ENCODE measurements at regions not wholly inside any gene's neighbourhood (a gene's known extent, or its start where the extent isn't known, plus 50 kb on each side); places are given as distances from the start of the nearest gene placed in this dataset.
"Not testable (repeated sequence)": the region's sequence is repeated elsewhere in the genome, so short reads cannot be mapped to it uniquely, and the experiment has no call there.

DNA sequence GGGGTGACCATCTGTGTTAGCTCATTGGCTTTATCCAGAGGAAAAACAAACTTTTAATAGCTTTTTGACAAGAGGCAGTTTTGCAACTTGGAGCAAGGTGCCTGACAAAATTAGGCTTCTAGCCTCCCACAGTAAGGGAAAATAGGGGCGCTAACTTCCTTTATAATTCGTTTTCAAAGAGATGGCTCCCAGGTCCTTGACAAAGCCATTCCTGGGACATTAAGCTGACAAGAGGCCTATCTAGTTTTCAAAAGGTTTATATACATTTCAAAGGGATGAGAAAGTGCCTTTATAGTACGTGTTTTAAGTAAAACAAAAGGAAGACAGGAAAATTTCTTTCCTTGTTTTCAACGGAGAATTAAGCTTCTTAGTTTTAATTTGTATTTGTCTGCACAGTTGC, 159.4 kb upstream of the GCFC2 start:
- no peak for DNase-seq

DNA sequence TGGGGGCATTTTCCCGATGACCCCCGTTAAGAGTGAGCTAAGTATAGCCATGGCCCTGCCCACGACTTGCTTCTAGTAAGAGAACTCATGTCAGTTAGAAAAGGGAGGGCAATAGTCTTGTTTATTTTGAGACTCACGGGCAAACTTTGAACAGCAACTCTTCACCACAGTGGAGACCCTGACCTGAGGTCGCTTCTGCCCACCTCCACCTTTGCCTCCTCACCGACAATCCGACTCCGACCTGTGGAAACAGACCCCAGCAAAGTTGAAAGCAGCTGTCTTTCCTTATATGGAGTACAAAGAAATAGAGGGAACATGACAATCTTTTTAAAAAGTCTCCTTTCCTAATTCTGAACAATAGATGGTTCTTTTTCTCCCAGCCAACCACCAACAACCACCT, 155.0 kb upstream of the GCFC2 start:
- no peak for DNase-seq

- DNase-seq, result no peak
These were observed 154.4 kb upstream of the GCFC2 start for GRCh38 chr2:75865083-75865482.

DNA sequence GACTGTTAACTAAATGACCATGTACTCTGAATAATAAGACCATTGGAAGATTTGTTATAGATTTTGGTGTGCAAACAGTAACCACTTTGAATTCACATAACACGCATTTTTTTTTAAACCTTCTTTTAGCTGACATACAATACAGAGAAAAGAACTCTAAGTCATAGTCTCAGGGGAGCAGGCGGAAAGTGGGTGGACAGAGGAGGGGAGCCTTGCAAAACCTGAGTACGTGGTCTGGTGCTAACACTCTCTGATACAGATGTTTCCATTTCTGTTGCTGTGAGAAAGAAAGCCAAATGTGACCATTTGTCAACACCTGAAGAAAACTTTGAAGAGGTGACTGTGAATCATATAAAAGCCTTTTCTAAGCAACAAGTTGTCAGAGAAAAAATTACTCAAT, 151.8 kb upstream of the GCFC2 start:
- no peak for DNase-seq

- no peak for DNase-seq
These were observed 142.7 kb upstream of the GCFC2 start for GRCh38 chr2:75853436-75853835.

DNA sequence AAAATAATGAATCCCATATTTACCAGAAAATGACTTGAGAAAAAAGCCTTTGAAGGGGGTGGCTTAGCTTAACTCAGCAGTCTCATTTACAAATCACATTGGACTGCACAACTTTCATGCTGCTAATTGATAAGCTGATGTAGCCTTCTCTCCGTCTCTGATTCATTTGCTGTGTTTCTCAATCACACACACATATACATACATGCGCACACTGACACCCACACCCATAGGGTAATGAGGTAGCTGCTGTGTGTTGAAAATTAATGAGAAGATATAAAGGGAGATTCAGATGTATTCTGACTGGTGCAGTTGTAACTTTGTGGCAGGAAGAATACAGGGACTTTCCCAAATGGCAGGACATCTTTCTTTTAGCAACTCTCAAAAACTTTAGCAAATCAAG, 141.9 kb upstream of the GCFC2 start:
- no peak for DNase-seq

DNA sequence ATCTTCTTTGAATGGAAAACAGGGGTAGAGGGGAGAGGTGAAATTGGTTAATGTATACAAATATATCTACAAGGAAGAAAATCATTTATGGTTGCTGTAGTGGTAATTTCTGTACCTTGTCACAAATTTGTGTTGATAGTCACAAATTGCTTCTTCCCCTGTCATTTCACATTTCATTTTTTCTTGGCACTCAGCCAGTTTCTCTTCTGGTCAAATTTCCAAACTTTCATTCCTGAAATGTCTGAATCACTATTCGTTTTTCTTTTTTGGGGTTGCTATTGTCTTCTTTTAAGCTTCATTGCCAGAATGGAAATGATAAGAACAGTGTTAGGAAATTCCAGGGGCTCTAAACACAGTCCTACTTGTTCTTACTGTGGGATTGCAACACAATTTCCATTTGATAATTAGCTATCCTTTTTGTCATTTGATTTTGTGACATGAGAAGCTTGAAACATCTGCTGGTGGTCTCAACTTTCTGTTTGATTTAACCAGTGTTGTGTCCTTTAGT, 136.0 kb upstream of the GCFC2 start:
- no peak for DNase-seq

GRCh38 chr2:75844651-75845050, 133.9 kb upstream of the GCFC2 start:
- DNase-seq, result peak; percentile 40

DNA sequence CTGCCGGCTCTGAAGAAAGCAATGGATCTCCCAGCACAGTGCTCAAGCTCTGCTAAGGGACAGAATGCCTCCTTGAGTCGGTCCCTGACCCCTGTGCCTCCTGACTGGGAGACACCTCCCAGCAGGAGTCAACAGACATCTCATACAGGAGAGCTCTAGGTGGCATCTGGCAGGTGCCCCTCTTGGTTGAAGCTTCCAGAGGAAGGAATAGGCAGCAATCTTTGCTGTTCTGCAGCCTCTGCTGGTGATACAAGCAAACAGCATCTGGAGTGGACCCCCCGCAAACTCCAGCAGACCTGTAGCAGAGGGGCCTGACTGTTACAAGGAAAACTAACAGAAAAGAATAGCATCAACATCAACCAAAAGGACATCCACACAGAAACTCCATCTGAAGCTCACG, 123.9 kb upstream of the GCFC2 start:
- not testable (repeated sequence) for DNase-seq

DNA sequence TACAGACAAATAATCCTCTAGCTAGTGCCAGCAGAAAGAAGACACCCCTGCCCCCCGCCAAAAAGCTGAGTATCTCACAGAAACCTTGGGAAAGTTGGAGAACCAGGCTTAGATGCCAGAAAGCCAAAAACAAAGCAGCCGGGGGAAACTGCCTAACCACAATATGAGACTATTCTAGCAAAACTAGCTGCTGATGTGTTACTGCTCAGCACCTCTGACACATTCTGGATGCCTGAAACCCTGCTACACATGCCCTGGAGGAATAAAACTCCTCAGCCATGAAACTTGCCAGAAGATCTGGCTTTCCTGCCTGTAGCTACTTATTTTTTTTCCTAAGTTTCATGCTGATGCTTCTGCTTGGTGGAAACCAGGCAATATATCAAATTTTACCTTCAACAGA, 122.7 kb upstream of the GCFC2 start:
- DNase-seq, result no peak

GRCh38 chr2:75828826-75829225, 118.1 kb upstream of the GCFC2 start:
- DNase-seq, result no peak

DNA sequence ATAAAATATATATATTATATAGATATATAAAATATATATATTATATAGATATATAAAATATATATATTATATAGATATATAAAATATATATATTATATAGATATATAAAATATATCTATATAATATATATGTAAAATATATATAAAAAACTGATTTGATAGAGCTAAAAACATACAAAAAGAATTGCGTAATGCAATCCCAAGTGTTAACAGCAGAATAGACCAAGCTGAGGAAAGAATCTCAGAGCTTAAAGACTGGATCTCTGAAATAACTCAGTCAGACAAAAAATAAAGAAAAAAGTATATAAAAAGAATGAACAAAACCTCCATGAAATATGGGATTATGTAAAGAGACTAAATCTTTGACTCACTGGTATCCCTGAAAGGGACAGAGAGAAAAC, 112.8 kb upstream of the GCFC2 start:
- DNase-seq, result not testable (repeated sequence)

DNA sequence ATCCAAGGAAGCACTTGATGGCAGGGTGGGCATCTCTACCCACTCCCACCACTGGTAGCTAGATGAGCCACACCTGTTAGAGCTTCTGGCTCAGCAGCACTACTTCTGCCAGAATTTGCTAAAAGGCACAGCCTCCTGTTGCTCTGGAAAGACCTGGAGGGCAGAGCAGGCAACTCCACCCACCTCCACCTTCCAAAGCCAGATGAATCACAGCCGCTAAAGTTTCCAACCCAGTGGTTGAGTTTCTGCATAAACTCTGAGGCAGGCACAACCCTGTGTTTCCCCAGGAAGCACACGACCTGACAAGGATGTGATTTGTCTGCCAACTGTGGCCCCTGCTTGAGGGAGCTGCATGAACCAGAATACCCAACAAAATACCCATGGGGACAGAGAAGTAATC, 111.6 kb upstream of the GCFC2 start:
- no peak for DNase-seq

DNA sequence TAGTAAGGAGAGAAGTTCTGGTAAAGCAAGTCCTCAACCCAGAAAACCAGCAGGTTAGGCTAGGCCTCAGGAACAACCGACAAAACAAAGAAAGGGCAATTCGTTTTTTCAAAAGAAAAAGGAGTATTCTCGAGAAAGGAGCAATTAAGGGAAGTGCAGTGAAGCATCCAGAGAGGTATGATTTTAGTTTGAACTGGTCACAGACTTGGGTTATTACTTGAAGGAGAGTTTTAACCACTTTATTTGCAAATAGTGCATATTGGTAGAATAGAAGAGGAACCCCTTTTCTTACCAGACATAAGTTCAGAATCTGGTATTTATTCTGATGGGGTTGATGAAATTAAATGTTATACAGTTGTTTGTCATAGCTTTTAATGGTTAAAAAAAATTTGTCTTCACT, 110.0 kb upstream of the GCFC2 start:
- no peak for DNase-seq

- DNase-seq, result no peak
These were observed 100.1 kb upstream of the GCFC2 start for GRCh38 chr2:75810611-75811330.

GRCh38 chr2:75808793-75809535, 98.2 kb upstream of the GCFC2 start:
- DNase-seq, result no peak

DNA sequence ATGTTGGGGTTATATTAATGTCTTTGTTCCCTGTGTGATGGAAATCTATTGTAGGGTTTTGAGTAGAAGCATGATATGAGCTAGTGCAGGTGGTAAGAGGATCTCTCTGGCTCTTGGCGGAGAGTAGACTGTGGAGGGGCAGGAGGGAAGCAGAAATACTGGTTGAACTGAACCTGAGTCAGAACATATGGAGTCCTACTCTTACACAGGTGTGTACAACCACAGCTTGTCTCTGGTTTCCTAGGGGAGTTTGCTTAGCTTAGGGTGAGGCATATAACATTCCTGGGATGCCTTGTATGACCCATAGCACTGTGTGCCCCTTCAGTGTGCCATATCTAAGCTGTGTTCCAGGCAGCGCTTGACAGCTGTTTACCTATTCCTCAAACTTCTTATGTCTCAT, 97.3 kb upstream of the GCFC2 start:
- no peak for DNase-seq

DNA sequence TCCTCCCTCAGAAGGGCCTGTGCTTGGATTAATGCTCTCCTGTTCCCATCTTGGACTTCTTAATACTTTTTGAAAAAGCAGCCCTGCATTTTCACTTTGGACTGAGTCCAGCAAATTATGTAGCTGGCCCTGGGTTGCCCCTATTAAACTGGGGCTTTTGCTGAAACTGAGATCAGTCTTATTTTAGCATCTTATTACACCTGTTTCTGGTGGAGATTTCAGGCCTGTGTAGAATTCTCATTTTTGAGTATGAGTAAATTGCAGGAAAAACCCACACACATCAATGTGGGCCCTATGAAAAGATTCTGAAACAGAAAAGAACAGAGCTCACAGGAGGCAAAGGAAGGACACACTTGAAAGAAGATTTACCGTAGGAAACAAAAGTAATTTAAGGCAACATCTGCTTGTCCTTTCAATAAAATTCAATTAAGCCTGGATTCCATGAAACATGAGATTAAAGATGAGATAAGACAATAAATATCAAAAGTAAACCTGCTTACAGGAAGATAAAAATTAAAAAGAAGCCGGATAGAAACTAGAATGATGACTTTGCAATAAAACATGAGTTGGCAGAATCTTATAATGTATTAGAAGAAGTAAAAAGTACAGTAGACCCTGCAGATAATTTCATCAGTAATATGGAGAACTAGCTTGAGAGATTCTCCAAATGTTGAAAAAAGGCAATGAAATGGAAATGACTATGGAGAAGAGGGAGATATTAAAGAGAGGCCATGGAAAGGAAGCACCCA, 90.7 kb upstream of the GCFC2 start:
- no peak for DNase-seq

DNA sequence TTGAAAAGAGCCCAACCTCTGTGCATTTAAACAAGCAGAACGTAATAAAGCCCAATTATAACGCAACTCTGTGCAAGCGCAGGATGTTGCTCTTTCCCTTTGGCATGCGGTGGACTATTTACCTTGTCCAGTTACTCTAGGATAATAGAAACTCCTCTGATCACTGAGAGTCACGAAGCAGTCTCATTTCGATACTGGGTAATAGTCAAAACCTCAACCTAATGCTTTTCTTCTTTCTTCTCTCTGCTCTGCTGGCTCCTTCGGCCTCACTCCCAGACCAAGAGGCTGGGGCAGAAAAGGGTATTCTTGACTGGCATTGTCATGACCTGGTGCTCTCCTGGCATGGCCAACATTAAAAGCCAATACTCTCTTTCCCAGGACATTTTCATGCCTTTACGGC, 89.7 kb upstream of the GCFC2 start:
- no peak for DNase-seq

DNA sequence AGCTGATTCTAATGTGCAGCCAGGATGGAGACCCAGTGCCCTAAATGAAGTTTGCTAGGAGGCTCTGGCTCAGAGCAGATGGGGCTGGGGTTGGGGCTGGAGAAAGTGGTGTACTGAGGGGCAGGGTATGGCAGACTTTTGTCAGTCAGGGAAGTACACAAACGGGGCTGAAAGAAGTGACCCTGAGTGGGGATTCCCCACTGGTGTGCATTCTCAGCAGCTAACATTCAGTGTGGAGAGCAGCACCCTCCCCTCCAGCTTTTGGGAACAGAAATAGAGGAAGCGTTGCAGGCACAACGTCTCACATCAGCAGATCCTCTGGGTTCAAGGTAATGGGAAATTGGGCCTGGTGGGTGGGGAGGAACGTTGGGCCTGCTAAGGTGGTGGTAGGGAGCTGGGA, 89.1 kb upstream of the GCFC2 start:
- no peak for DNase-seq

DNA sequence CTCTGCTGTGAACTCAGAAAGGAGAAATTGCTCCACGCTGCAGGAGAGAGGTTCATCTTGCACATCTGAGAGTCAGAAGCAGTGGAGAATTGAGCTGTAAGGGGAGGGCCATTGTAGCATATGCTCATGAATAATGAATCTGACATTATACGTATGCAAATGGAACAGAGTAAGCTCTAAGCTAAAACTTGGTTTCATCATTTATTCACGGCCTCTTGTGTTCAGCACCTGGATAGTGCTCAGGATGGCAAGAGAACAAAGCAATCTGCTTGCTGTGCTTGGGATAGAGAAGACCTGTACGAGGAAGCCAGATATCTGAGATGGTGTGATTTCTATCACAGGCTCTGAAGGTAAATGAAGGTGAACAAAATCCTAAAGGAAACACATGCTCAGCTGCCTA, 87.9 kb upstream of the GCFC2 start:
- no peak for DNase-seq

DNA sequence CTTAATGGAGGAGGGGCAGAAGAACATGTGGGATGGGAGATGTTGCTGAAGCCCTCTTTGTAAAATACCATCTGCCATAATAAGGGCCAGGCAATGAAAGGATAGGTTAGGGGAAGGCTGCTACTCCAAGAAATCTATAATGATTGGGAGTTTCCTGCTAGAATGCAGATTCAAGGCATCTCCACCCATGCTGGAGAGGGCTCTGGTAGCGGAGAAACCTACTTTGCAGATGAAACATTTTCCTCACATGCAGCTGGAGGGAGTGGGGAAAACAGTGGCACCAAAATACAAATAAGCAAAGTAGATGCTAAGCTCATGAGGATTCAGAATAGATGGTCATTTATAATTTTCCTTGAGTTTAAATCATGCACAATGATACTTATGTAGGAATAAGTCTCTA, 82.3 kb upstream of the GCFC2 start:
- DNase-seq, result no peak

GRCh38 chr2:75792146-75792545, 81.4 kb upstream of the GCFC2 start:
- no peak for DNase-seq

Data from activated CD4-positive, alpha-beta T cell treated with anti-CD3 and anti-CD28 coated beads, Interleukin-2, Interleukin-6, amounts not matched to agents 100 ng/mL and 50 ng/mL, durations not matched to agents 16 hours and 8 hours (primary cell).